NCI-H2227 (cell line): ENCODE measurements at regions not wholly inside any gene's neighbourhood (a gene's known extent, or its start where the extent isn't known, plus 50 kb on each side); places are given as distances from the start of the nearest gene placed in this dataset.

Experiments used
- DNase-seq: peaks from one replicate; lab custom pipeline; 2025; ENCODE audit not compliant: unreplicated experiment; lab: John Stamatoyannopoulos, UW

DNA sequence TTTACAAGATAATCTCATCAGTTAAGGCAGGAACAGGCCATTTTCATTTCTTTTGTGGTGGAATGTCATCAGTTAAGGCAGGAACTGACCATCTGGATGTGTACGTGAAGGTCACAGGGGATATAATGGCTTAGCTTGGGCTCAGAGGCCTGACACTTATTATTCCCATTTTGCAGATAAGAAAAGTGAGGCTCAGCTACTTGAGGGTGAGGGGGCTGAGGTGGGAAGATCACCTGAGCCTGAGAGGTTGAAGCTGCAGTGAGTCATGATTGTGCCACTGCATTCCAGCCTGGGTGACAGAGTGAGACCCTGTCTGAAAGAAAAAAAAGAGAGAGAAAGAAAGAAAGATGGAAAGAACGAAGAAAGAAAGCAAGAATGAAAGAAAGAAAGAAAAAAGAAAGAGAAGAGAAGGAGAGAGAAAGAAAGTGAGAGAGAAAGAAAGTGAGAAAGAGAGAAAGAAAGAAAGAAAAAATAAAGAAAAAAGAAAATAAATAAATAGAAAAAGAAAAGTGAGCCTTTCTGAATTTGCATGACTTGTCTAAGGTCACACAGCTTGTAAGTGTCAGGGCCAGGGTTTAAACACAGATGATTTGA, 142.0 kb downstream of the TMEM30B start:
- DNase-seq, result no peak

DNA sequence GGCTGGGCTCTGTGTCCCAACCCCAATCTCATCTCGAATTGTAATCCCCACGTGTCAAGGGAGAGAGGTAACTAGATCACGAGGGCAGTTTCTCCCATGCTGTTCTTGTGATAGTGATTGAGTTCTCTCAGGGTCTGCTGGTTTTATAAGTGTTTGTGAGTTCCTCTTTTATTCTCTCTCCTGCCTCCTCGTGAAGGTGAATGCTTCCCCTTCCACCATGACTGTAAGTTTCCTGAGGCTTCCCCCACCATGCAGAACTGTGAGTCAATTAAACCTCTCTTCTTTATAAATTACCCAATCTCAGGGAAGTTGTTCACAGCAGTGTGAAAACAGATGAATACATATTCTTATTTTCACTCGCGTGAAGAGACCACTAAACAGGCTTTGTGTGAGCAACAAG, 148.2 kb downstream of the TMEM30B start:
- DNase-seq, result no peak

DNA sequence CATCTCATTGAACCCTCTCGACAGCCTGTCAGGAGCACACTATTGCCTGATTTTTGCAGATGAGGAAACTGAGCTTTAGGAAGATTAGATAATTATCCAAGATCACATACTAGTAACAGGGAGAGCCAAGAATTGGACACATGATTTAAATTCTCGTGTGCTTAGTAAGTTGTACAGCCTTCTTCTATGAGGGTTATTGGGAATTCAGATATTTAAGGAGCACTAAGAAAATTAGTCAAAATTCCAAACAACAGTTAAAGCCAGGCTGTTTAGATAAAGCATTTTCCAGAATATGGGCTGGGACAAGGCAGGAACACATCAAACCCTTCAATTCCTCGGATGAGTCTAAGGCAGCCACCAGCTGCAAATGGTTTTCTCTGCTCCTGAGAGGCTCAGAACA, 148.8 kb downstream of the TMEM30B start:
- DNase-seq, result no peak

DNA sequence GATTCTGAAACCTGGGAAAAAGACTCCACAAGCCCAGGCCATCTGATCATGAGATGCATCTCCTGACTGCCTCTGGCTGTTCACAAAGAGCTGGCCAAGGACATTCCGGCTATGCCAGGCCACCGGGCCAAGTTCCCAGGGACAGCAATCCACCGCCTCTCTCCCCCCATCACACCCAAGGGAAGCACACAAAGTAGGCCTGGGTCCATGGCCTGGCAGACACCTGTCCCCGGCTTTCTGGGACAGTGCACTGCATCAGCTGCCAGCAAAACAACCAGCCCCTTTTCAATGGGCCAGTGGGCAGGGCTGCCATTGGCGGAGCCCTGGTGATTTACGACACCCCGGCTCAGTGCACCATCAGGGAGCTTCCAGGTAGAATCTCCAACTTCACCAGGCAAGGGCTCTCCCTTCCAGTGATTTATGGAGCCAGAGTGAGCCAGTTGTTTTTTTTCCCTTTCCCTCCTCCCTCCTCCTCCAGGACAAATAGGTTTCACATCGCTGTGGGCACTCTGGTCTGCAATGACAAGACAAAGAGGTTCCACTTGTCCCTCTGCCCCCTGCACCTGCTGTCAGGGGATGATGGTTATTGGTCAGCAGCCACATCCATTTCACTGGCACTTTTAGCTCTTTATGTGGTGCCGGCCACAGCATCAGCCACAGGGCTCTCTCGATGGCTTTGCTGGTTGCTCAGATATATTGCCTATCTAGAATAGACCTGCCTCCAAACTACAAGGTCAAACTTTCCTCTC, 149.6 kb downstream of the SLC38A6 start:
- DNase-seq, result no peak

DNA sequence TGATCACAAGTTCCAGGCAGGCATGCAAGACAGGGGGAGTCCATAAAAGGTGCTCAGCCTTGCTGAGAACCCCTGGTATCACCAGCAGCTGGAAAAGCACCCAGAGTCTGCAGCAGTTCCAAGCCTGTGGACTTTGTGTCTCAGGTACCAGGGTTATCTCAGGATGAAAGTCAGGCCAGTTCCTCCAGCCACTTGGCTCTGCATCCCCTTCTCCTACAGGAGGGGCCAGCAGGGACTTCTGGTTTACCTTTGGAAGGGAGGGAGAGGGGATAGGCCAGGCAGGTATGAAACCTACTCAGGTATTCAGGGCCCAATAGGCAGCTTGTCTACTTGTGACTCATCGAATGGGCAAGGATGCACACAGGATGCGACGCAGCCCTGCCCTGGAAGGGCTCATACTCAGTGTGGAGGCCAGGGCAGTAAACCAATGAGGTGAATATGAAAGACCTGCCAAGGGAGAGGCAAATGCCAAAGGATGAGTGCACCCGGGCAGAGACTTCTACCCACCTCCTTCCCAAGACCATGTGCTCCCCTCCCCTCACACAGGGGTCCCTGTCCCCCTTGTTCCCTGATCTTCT, 148.2 kb downstream of the SLC38A6 start:
- no peak for DNase-seq

DNA sequence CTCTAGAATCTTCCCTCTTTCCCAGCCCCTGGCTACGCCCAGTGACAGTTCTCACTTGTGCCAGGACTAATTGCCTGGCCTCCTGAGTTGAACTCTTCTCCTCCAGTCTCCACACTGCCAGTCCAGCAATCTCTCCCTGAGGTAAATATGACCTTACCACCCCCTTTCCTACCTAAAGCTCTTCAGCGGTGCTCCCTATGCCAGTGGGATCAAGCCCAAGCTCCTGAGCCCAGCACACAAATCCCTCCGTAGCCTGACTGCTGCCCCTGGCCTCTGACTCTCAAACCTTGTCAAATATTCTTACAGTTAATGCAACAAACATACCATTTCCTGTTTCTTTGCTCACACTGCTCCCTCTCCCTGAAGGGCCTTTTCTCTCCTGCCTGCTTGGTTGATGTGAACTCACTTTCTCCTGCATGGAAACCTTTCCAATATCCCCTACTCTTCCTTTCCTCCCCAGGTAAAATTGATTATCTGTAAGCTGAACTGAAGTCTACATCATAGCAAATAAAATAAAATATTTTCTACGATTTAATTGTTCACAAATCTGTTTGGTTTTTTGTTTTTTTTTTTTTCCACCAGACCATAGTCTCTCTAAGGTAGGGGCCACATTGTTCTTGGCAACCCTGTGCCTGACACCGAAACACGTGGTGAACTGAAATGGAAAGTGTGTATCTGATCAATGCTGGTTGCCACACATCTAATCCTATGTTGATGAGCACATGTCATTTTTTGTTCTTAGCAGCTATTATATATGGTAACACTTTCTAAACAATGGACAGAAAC, 147.5 kb downstream of the SLC38A6 start:
- no peak for DNase-seq

DNA sequence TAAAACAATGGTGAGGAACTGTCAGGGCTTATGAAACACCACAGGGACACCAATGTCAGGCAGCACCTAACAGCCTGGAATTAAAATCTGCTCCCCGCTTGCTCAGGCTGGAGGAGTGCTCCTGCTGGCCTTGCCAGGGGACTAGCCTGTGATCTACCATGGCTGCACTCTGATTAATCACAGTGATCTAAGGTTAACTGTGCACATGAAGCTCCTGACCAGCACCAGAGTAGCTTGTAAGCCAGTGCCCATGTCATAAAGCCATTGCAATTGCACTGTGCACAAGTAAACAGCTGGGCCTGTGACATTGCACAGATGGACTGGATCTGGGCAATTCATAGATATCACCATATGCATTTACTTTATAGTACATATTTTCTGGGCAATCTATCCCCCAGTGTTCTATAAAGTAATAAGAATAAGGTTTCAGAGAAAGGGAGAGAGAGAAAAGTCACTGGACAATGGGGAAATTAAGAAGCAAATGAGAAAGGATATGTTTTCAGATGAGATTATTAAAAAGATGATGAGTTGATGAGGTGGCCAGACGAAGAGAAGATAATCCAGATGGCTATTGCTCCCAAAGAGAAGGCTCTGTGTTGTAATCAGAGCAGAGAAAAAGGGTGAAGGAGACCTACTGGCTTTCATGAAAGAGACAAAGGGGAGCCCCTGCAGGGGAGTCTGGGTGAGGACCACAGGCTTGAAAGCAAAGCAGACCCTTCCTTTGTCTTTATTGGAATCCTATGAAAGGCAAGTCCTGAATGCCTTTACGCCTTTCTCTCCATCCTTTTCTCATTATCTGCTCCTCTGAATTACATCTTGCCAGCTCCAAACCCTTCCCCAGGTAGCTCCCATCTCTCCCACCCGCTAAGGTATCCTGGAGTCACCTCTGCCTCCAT, 145.8 kb downstream of the SLC38A6 start:
- no peak for DNase-seq

DNA sequence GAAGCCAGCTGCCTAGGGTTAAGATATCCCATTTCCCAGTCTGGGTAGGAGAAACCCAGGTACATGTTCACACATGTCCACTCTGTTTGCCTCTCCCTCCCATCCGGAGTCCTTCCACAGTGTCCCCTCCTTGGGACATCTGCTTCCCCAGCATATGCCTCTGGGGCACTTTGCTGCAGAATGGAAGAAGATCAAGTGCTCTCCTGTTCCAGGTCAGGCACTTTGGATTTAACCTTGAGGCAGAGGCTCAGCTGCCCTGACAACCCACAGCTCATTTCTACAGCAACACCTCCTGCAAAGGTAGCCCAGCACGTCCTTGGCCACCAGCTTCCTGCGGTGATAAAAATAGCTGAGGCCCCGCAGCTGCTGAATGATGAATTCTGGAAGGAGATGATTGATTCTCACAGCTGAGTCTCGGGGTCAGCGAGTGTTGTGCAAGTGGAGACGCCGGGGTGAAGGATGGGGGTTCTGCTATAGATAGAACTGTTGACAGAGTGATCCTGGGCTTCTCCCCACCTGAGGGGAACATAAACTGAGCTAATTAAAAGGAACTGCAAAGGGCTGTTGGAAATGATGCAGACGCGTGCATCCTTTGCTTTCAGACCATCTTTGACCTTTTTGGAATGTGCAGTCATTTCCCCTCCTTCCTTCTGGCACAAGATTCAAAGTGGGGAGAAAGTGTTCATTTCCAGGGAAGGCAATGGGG, 145.0 kb downstream of the SLC38A6 start:
- peak; percentile 62 for DNase-seq

DNA sequence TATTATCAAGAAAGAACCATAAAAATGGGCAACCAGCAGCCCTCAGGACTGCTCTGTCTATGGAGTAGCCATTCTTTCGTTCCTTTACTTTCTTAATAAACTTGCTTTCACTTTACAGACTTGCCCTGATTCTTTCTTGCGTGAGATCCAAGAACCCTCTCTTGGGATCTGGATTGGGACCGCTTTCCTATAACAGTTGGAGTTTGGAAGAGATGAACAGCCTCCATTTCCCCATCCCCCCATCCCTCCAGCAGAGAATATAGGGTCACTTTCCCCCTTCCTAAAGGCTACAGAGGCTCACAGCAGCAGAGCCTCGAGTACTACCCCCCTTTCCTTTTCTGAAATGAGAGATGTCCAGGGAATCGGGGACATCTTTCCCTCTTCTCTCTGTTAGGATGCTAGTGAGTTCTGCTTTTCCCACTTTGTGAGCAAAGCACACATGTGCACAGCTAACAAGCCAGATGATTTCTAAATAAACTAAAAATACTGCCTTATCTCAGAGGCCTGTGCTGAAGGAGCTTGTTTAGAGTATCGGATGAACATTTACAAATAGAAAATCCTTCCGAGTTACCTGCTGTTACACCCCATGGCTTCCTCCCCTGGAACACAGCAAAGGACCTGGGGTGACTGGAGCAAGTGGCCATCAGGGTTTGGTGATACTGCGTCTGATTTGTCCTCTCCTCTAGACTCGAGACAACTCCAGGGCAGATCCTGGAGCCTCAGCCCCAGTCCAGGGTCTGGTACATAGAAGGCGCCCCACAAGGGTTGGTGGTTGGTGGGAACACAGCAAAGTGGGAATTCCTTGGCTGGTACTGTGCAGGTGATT, 144.2 kb downstream of the SLC38A6 start:
- no peak for DNase-seq

DNA sequence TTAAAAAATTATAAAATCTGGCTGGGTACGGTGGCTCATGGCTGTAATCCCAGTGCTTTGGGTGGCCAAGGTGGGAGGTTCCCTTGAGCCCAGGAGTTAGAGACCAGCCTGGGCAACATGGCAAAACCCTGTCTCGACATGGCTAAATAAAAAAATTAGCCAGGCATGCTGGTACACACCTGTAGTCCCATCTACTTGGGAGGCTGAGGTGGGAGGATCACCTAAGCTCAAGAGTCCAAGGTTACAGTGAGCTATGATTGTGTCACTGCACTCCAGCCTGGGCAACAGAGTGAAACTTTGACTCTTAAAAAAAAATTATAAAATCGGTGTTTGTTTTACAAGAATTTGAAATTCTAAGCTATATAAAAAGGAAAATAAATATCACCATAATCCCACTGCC, 141.8 kb downstream of the SLC38A6 start:
- no peak for DNase-seq

DNA sequence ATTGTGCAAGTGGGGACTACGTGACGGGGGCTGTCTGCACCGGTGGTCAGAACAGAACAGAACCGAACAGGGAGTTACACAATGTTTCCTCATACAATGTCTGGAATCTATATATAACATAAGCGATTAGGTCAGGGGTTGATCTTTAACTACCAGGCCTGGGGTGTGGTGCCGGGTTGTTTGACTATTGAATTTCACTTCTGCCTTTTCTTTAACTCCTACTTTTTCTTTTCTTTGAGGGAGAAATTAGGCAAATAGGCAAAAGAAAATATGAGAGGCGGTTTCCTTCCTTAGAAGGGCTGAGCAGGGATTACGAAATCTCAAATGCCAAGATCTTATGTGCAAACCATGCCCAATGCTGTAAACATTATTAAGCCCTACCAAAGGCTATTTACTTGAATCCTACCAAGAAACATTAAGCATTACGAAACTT, 140.3 kb downstream of the SLC38A6 start:
- no peak for DNase-seq

DNA sequence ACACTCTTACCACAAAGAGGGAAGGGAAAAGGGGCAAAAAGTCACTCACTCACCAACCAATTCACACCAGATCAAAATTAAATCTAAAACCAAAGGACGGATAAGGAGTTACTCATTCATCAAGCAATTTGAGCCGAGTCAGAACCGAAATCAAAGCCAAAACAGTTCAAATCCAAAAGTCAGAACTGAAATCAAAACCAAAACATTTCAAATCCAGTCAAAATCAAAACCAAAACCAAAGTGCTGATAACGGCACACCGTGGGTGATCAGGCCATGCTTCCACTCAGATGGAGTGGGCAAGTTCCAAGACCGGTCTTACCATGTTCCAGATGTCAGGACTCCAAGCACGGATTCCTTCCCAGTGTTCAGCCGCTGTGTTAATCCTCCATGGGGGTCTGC, 139.5 kb downstream of the SLC38A6 start:
- DNase-seq, result no peak

DNA sequence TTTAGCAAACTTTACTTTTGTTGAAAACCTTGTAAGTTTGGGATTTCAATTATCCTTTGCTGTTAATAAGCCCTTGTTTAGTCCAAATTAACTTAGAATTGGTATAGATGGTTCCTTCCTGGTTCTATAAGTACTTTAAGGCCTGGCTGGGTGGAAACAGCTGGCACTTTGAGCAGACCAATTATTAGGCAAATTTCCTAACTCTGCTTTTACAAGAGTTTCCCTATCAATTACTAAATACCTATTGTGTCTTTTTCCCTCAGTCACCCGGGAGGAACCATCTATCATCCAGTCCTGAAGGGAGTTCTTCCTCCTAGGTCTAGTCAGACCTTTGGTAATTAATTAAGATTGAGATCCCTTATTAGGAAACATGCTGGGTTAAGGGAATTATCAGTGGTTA, 138.0 kb downstream of the SLC38A6 start:
- DNase-seq, result no peak

DNA sequence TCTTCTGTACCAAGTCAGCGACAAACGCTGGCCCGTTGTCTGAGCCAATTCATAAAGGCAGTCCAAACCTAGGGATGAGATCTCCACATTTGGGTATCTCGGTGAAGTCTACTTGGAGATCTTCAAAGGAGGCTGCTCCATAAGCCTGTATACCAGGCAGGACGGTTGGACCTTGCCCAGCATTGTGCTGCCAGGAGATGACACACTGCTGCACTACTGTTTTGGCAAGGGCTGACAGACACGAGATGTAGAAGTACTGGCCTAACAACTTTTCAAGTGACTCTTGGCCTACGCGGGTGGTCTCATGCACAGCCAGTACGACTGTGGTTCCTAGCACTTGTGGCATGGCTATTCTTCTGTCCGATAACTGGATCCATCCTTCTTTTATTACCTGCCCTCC, 135.3 kb downstream of the SLC38A6 start:
- DNase-seq, result no peak

DNA sequence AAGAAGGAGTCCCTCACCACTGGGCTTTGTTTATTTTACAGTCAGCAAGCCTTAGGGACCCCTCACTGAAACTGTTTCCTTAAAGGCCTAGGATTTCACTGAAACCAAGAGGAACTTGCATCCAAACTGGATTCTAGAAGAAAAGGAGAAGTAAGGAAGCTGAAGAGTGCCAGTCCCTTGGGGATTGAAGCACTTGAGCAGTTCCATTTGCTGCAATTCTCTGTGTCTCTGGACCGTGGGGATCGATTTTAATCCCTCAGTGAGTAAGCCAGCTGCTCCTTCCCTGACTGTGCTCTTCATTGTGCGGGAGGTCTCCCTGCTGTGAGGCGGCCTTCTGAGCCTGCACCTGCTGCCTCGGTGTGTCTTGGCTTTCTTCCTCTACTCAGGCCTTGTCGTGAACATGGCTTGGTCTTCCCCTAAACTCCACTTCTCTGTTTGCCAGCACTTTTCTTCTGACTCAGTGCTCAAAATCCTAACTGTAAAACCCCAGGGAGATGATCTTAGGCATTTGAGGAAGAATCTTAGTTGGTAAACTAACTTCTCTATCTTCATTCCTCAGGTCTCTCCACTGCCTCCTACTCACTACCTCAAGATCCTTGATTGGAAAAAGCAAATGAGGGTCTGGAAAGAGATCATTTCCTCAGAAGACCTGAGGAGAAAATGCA, 132.6 kb downstream of the SLC38A6 start:
- no peak for DNase-seq

DNA sequence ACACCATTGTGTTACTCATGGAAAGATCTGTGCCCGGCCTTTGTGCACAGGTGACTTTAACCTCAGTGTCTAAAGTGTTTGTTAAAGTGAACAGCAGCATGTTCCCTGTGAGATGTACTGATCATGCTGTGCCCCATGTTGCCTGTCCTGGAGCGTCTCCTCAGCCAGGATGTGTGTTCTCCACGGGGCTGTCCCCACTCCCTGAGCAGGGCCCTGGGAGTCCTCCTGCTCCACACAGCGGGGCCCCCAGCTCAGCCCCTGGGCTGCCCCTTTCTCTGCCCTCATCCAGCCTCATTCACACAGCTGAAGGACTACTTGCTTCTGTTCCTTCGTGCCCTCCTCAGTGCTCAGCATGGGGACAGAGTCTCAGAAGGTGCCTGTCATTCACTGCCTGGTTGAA, 131.5 kb downstream of the SLC38A6 start:
- no peak for DNase-seq

DNA sequence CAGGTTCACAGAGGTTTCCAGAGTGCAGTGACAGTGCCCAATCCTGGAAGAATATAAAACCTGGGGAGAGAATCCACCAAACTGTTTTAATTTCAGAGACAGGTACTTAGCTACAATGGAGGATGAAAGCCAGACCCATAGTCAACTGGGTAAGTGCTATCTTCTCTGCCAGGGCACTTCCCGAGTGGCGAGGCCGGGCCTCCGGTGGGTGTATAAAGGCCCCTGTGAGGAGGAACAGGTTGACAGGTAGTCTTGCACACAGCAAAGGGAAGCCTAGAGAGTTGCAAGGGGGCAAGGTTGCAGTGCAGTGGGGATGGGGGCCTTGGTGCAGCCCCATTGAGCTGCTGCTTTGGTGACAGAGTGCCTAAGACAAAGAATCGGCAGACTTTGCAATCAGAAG, 130.7 kb downstream of the SLC38A6 start:
- no peak for DNase-seq

DNA sequence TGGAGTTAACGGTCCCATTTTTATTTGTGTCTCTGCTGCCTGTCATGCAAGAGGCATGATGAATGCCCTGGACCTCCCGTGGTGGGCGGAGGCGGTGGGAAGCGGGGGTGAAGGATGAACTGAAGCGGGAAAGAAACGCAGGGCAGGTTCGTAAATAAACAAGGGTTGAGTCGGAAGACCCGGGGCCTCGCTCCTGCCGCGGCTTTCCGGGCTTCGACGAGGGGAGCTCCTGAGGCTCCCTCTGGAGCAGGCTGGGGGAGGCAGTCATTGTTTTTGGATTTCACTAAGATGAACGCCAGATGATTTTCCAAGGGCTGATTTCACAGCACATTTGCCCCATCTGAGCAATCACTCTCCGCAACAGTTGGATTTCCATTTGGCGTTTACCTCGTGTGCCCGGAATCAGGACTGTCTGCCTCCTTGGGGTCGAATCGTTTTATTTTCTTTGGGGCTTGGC, 130.2 kb downstream of the SLC38A6 start:
- peak; percentile 18 for DNase-seq
